HCT116 (cell line): ENCODE measurements at regions not wholly inside any gene's neighbourhood (a gene's known extent, or its start where the extent isn't known, plus 50 kb on each side); places are given as distances from the start of the nearest gene placed in this dataset.

Experiments
- ATAC-seq: fragments of 200-7000 bp; cut with Tn5 transposase; 2 replicates; pipeline ENCODE4 v1.9.1; 2020; ENCODE audit warnings: mild to moderate bottlenecking, moderate library complexity
- BruUV-seq: library from RNA; stranded (reverse); fragments of 400-500 nt; replicated peaks from 2 replicates; lab custom pipeline; 2021; lab: Mats Ljungman, UMichigan
- CTCF ChIA-PET: fragments of 300-600 bp; sonication (Branson Sonifier 250); formaldehyde crosslinking; loops from one replicate; lab custom pipeline; 2021; ENCODE audit warnings: antibody characterized with exemption; lab: Charles Lee
- POLR2A ChIA-PET: fragments of 300-600, 350-600 bp; sonication (Branson Sonifier 250); formaldehyde crosslinking; loops from one replicate; lab custom pipeline; 2021; ENCODE audit warnings: antibody characterized with exemption; lab: Charles Lee
- RAD21 ChIA-PET, 2 experiments: fragments of 300-600 bp; sonication (Branson Sonifier 250); formaldehyde crosslinking; loops; one replicate each; lab custom pipeline; 2023; ENCODE audit warnings: low total read pairs in 2 of 2; ENCODE audit not compliant: uncharacterized antibody in 2 of 2, unreplicated experiment in 2 of 2, low non-redundant PET in 1 of 2; lab: Charles Lee
- DNase-seq: peaks from one replicate; pipeline ENCODE4 v3.0.0-alpha.2; 2010; ENCODE audit warnings: low read depth, low spot score
- H2AFZ ChIP-seq: fragments of 200-600 bp; shearing (Covaris generic), sonication (generic); 2 replicates; pipeline ENCODE4 v1.6.1; 2017; ENCODE audit warnings: low read depth, mixed run types, mixed read lengths, antibody characterized with exemption, low read length; ENCODE audit not compliant: poor library complexity, severe bottlenecking
- H3K27ac ChIP-seq: 2 replicates; pipeline ENCODE4 v1.5.1; 2012; ENCODE audit warnings: low read depth, low read length
- H3K27me3 ChIP-seq: fragments of 200-600 bp; sonication (generic); 2 replicates; pipeline ENCODE4 v1.6.1; 2016; ENCODE audit warnings: mixed run types, low read length, mixed read lengths; ENCODE audit not compliant: insufficient read depth
- H3K36me3 ChIP-seq, 2 experiments: fragments of 200-500 bp in 1 of 2; fragments of 200-600 bp in 1 of 2; sonication (Bioruptor generic) in 1 of 2; sonication (generic) in 1 of 2; 2 replicates each; pipeline versions ENCODE4 v1.5.1 to v1.6.1; 2014 to 2016; ENCODE audit warnings: low read length in 2 of 2, inconsistent platforms in 1 of 2, mixed read lengths in 1 of 2, mixed run types in 1 of 2; ENCODE audit not compliant: insufficient read depth in 2 of 2, control insufficient read depth in 1 of 2
- H3K4me1 ChIP-seq, 2 experiments: fragments of 200-600 bp in 1 of 2; sonication (generic) in 1 of 2; 2 replicates each; pipeline versions ENCODE4 v1.5.1 to v1.6.1; 2012 to 2017; ENCODE audit warnings: low read length in 2 of 2, inconsistent platforms in 1 of 2, mild to moderate bottlenecking in 1 of 2, mixed read lengths in 1 of 2, mixed run types in 1 of 2, moderate library complexity in 1 of 2; ENCODE audit not compliant: insufficient read depth in 2 of 2, control insufficient read depth in 1 of 2
- H3K4me2 ChIP-seq: fragments of 200-600 bp; sonication (generic); 2 replicates; pipeline ENCODE4 v1.6.1; 2017; ENCODE audit warnings: mixed run types, low read length, mixed read lengths
- H3K4me3 ChIP-seq, 2 experiments: fragments of 200-600 bp in 1 of 2; sonication (generic) in 1 of 2; replicated peaks in 1 of 2; 2 replicates each; pipeline ENCODE4 v1.5.1; 2011 to 2016; ENCODE audit warnings: low read length in 2 of 2, control low read depth in 1 of 2, low read depth in 1 of 2, mild to moderate bottlenecking in 1 of 2, mixed read lengths in 1 of 2, mixed run types in 1 of 2
- H3K79me2 ChIP-seq: fragments of 200-600 bp; sonication (generic); 2 replicates; pipeline ENCODE4 v1.6.1; 2017; ENCODE audit warnings: mild to moderate bottlenecking, mixed run types, low read length, moderate library complexity, mixed read lengths; ENCODE audit not compliant: insufficient read depth
- H3K9ac ChIP-seq: fragments of 200-600 bp; sonication (generic); 2 replicates; pipeline ENCODE4 v1.6.1; 2016; ENCODE audit warnings: low read length, mixed read lengths
- H3K9me2 ChIP-seq: fragments of 200-600 bp; sonication (generic), shearing (Covaris generic); 2 replicates; pipeline ENCODE4 v1.6.1; 2017; ENCODE audit warnings: mixed run types, mild to moderate bottlenecking, moderate library complexity; ENCODE audit not compliant: insufficient read depth
- H3K9me3 ChIP-seq, 2 experiments: fragments of 200-500 bp in 1 of 2; fragments of 200-600 bp in 1 of 2; sonication (Bioruptor generic) in 1 of 2; sonication (generic) in 1 of 2; 2 replicates each; pipeline ENCODE4 v1.6.1; 2014 to 2017; ENCODE audit warnings: low read length in 2 of 2, mixed read lengths in 2 of 2, inconsistent platforms in 1 of 2, low read depth in 1 of 2, mild to moderate bottlenecking in 1 of 2, mixed run types in 1 of 2, moderate library complexity in 1 of 2; ENCODE audit not compliant: control insufficient read depth in 1 of 2, insufficient read depth in 1 of 2
- H4K20me1 ChIP-seq: fragments of 200-600 bp; sonication (generic), shearing (Covaris generic); 2 replicates; pipeline ENCODE4 v1.6.1; 2017; ENCODE audit warnings: mixed run types, mild to moderate bottlenecking, moderate library complexity; ENCODE audit not compliant: insufficient read depth
- CBX3 ChIP-seq: IDR thresholded peaks from 2 replicates; pipeline ENCODE4 v1.6.1; 2012; ENCODE audit warnings: low read depth
- CEBPB ChIP-seq: IDR thresholded peaks from 2 replicates; pipeline ENCODE4 v1.6.1; 2012; ENCODE audit warnings: low read depth
- EGR1 ChIP-seq: IDR thresholded peaks from 2 replicates; pipeline ENCODE4 v1.6.1; 2012; ENCODE audit warnings: low read depth
- ELF1 ChIP-seq: IDR thresholded peaks from 2 replicates; pipeline ENCODE4 v1.6.1; 2012; ENCODE audit warnings: low read depth, borderline replicate concordance
- EZH2 ChIP-seq: fragments of 200-600 bp; sonication (generic); IDR thresholded peaks from 2 replicates; pipeline ENCODE4 v1.6.1; 2017; ENCODE audit warnings: antibody characterized with exemption, mixed run types
- EZH2phosphoT487 ChIP-seq: fragments of 200-600 bp; IDR thresholded peaks from 2 replicates; pipeline ENCODE4 v1.6.1; 2018; ENCODE audit warnings: antibody characterized with exemption, borderline replicate concordance
- JUND ChIP-seq: IDR thresholded peaks from 2 replicates; pipeline ENCODE4 v1.6.1; 2012
- POLR2AphosphoS5 ChIP-seq: IDR thresholded peaks from 2 replicates; pipeline ENCODE4 v1.6.1; 2011; ENCODE audit warnings: mild to moderate bottlenecking, low read depth, low read length, moderate library complexity
- RAD21 ChIP-seq: IDR thresholded peaks from 2 replicates; pipeline ENCODE4 v1.6.1; 2012; ENCODE audit warnings: low read depth, mild to moderate bottlenecking
- SIN3A ChIP-seq: IDR thresholded peaks from 2 replicates; pipeline ENCODE4 v1.6.1; 2012; ENCODE audit warnings: low read depth
- SP1 ChIP-seq: IDR thresholded peaks from 2 replicates; pipeline ENCODE4 v1.6.1; 2012; ENCODE audit warnings: low read depth
- TCF7L2 ChIP-seq: IDR thresholded peaks from 2 replicates; pipeline ENCODE4 v1.7.0; 2011; ENCODE audit warnings: borderline replicate concordance, inconsistent platforms; ENCODE audit not compliant: insufficient read depth, insufficient read length; ENCODE audit errors: extremely low read depth
- YY1 ChIP-seq: IDR thresholded peaks from 2 replicates; pipeline ENCODE4 v1.6.1; 2011; ENCODE audit warnings: low read length, low read depth, moderate library complexity, mild to moderate bottlenecking; ENCODE audit not compliant: insufficient replicate concordance; ENCODE audit errors: extremely low read depth
- ZFX ChIP-seq: fragments of 450-650 bp; IDR thresholded peaks from 2 replicates; pipeline ENCODE4 v1.6.1; 2017
- intact Hi-C: fragments of 100-400 bp; cut with micrococcal nuclease; formaldehyde crosslinking; loops from 2 replicates; pipeline ENCODE4 v1.10.0; 2022
- TF ChIP-seq, protein P1 (sequence below): IDR thresholded peaks from 2 replicates; pipeline ENCODE4 v1.6.1; 2011; ENCODE audit warnings: mild to moderate bottlenecking, low read length, moderate library complexity; ENCODE audit not compliant: insufficient replicate concordance; ENCODE audit errors: extremely low read depth
- TF ChIP-seq, protein P2 (sequence below): IDR thresholded peaks from 2 replicates; pipeline ENCODE4 v1.6.1; 2012
- TF ChIP-seq, protein P3 (sequence below): IDR thresholded peaks from 2 replicates; pipeline ENCODE4 v1.6.1; 2012

DNA sequence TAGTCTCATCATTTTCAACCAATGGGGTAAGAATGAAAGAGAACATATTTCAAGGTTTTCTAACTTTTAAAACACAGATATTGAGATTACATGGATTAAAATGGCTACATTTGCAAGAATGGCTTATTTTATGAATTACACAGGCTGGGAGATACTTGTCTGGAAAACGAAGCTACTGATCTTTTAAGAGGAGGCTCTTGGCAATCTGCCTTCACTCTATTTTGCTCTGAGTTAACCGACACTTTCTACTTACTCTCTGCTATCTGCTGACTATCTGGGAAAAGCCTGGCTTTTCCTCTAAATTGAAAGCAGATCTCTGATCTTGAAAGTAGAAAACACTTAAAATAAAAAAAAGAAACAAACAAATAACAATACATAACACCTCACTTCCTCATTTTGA is 325.4 kb upstream of the LINC00305 start:
- no TSS peak for BruUV-seq
- no peaks in the 10 kb centered on the region for H3K36me3 ChIP-seq
- RAD21 ChIA-PET = no interaction called here
- intact Hi-C loops = no loop called here
- ATAC-seq (no peak), DNase-seq (no peak)
- H3K4me1 ChIP-seq = no peaks in the 10 kb centered on the region
- no peaks in the 10 kb centered on the region for H4K20me1 ChIP-seq
- no peak overlapping the region for H3K4me2 ChIP-seq
- H3K9me3 ChIP-seq = peaks cover 21 to 28% of the 10 kb centered on the region in 2 experiments; a peak in 2 of 4 replicates
- H3K4me3 ChIP-seq = no peak overlapping the region
- no peaks in the 10 kb centered on the region for H3K9me2 ChIP-seq
- CTCF ChIA-PET = no interaction called here
- H2AFZ ChIP-seq = no peak overlapping the region
- POLR2A ChIA-PET = no interaction called here
- H3K27ac ChIP-seq = no peak overlapping the region
- no peak overlapping the region for H3K9ac ChIP-seq
- H3K27me3 ChIP-seq = no peaks in the 10 kb centered on the region
- H3K79me2 ChIP-seq = no peaks in the 10 kb centered on the region
- TF ChIP-seq YY1 = no peak
- no peak for TF ChIP-seq CBX3
- TF ChIP-seq RAD21 = no peak
- TF ChIP-seq EGR1 = no peak
- TF ChIP-seq, protein P1, sequence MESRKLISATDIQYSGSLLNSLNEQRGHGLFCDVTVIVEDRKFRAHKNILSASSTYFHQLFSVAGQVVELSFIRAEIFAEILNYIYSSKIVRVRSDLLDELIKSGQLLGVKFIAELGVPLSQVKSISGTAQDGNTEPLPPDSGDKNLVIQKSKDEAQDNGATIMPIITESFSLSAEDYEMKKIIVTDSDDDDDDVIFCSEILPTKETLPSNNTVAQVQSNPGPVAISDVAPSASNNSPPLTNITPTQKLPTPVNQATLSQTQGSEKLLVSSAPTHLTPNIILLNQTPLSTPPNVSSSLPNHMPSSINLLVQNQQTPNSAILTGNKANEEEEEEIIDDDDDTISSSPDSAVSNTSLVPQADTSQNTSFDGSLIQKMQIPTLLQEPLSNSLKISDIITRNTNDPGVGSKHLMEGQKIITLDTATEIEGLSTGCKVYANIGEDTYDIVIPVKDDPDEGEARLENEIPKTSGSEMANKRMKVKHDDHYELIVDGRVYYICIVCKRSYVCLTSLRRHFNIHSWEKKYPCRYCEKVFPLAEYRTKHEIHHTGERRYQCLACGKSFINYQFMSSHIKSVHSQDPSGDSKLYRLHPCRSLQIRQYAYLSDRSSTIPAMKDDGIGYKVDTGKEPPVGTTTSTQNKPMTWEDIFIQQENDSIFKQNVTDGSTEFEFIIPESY = no peak
- TF ChIP-seq, all 23 proteins: peak for 0

DNA sequence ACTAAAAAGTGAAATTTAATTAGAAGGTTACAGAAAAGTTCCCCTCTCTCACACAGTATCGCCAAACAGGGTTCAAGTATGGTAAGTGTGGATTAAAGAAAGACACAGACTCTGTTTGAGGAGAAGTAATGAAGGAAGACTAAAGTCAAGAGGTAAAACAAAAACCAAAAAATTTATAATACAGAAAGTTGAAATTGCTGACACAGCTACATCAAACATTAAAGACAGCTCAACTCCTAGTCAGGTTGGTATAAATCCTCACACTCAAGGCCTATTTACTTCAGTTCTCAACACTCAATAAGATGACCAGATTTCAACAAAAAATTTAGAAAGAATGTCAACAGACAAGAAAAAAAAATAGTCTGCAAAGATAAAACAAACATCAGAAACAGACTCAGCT is 300.5 kb upstream of the LINC00305 start:
- CTCF ChIA-PET = no interaction called here
- BruUV-seq = no TSS peak

More for the DNA sequence above, 300.5 kb upstream of the LINC00305 start:
- no peak overlapping the region for H3K4me2 ChIP-seq
- no peak overlapping the region for H3K27ac ChIP-seq
- H3K9ac ChIP-seq = no peak overlapping the region
- no peaks in the 10 kb centered on the region for H3K79me2 ChIP-seq
- TF ChIP-seq, protein P1 = no peak
- TF ChIP-seq, protein P2, sequence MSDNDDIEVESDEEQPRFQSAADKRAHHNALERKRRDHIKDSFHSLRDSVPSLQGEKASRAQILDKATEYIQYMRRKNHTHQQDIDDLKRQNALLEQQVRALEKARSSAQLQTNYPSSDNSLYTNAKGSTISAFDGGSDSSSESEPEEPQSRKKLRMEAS = no peak
- TF ChIP-seq JUND (no peak), TCF7L2 (no peak), EZH2 (no peak), SIN3A (no peak), EZH2phosphoT487 (no peak), RAD21 (no peak), ELF1 (no peak), SP1 (no peak), ZFX (no peak), YY1 (no peak), POLR2AphosphoS5 (no peak), CBX3 (no peak), CEBPB (no peak)
- TF ChIP-seq, protein P3, sequence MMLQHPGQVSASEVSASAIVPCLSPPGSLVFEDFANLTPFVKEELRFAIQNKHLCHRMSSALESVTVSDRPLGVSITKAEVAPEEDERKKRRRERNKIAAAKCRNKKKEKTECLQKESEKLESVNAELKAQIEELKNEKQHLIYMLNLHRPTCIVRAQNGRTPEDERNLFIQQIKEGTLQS = no peak
- POLR2A ChIA-PET = no interaction called here
- H3K27me3 ChIP-seq = no peaks in the 10 kb centered on the region
- intact Hi-C loops = no loop called here
- ATAC-seq (no peak), DNase-seq (no peak)
- RAD21 ChIA-PET = no interaction called here
- H3K9me2 ChIP-seq = no peaks in the 10 kb centered on the region
- H3K4me3 ChIP-seq = no peak overlapping the region
- H3K36me3 ChIP-seq = no peaks in the 10 kb centered on the region
- no peaks in the 10 kb centered on the region for H4K20me1 ChIP-seq
- H3K4me1 ChIP-seq = no peaks in the 10 kb centered on the region
- no peak overlapping the region for H2AFZ ChIP-seq
- peaks cover 9 to 11% of the 10 kb centered on the region in 2 experiments; a peak in 2 of 4 replicates for H3K9me3 ChIP-seq
